ENCODE measurements at regions not wholly inside any gene's neighbourhood (a gene's known extent, or its start where the extent isn't known, plus 50 kb on each side); places are given as distances from the start of the nearest gene placed in this dataset.

DNA sequence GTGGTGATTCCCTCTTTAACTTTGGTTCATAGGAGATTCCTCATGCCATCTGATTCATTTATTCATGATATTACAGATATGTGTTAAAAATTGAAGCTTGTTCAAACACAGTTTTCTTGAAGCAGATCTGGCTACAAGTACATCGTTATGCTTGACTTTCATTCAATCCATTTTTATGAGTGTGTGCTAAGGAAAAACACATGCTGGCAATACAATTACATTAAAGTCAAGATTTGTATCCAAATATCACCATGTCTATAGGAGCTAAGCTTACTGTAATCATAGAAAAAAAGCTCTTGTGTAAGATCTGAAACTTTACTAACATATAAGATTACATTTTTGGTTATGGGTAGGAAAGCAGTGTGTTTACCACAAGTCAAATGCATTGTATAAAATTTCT lies 151.8 kb upstream of the FAT1 start:
- TF ChIP-seq NFIC (IDR thresholded peaks at IDR 0.05) (no peak), CEBPB (IDR thresholded peaks at IDR 0.05) (no peak), TEAD4 (IDR thresholded peaks at IDR 0.05) (no peak), FOXM1 (IDR thresholded peaks at IDR 0.05; ENCODE audit: borderline replicate concordance, low read depth) (no peak), USF1 (IDR thresholded peaks at IDR 0.05) (no peak)

GRCh38 chr4:186876961-186877626 lies 153.4 kb upstream of the FAT1 start:
- TF ChIP-seq NFIC (IDR thresholded peaks at IDR 0.05) (no peak), TEAD4 (IDR thresholded peaks at IDR 0.05) (no peak), EGR1 (IDR thresholded peaks at IDR 0.05) (no peak), ZBTB7A (IDR thresholded peaks at IDR 0.05; ENCODE audit: low read depth) (no peak), USF1 (IDR thresholded peaks at IDR 0.05) (no peak), RAD21 (IDR thresholded peaks at IDR 0.05; ENCODE audit: low read depth) (no peak), YY1 (IDR thresholded peaks at IDR 0.05; ENCODE audit: low read depth) (no peak), CEBPB (IDR thresholded peaks at IDR 0.05) (no peak), TCF12 (IDR thresholded peaks at IDR 0.05; ENCODE audit: low read depth) (no peak), EP300 (IDR thresholded peaks at IDR 0.05; ENCODE audit: borderline replicate concordance) (no peak), REST (IDR thresholded peaks at IDR 0.05; ENCODE audit: low read depth) (no peak), CREB1 (IDR thresholded peaks at IDR 0.05; ENCODE audit: low read depth) (no peak), TAF1 (IDR thresholded peaks at IDR 0.05; ENCODE audit: low read depth) (no peak), FOXM1 (IDR thresholded peaks at IDR 0.05; ENCODE audit: borderline replicate concordance, low read depth) (no peak)
- TF ChIP-seq, protein P1, sequence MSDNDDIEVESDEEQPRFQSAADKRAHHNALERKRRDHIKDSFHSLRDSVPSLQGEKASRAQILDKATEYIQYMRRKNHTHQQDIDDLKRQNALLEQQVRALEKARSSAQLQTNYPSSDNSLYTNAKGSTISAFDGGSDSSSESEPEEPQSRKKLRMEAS (IDR thresholded peaks at IDR 0.05): no peak

DNA sequence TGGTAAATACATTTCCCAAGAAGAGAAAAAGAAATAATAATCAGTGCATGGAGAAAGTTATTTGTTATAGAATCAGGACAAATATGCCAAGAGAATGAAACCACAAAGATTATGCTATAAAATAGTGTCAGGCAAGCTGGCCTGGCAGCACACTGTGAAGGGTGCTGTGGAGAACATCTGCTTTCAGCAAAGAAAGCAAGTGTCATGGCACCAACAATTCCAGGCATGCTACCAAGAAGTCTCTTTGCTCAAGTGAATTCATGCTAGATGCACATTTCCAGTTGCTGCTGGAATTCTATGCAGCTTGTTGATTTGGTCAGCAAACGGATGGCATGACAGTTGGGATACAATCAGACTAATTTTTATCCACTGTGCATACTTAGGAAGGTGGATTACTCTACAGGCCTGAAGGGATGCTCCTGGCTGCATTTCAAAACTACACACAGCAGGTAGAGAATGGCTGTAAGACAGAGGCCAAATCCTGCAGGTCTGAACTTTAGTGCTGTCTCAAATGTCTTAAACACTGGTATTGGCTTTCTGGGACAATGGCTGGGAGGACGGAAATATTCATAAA lies 154.6 kb upstream of the FAT1 start:
- TF ChIP-seq RAD21 (IDR thresholded peaks at IDR 0.05; ENCODE audit: low read depth): no peak
- no peak for TF ChIP-seq USF1 (IDR thresholded peaks at IDR 0.05)
- TF ChIP-seq CEBPB (IDR thresholded peaks at IDR 0.05): no peak
- no peak for TF ChIP-seq NFIC (IDR thresholded peaks at IDR 0.05)
- TF ChIP-seq EP300 (IDR thresholded peaks at IDR 0.05; ENCODE audit: borderline replicate concordance): no peak

DNA sequence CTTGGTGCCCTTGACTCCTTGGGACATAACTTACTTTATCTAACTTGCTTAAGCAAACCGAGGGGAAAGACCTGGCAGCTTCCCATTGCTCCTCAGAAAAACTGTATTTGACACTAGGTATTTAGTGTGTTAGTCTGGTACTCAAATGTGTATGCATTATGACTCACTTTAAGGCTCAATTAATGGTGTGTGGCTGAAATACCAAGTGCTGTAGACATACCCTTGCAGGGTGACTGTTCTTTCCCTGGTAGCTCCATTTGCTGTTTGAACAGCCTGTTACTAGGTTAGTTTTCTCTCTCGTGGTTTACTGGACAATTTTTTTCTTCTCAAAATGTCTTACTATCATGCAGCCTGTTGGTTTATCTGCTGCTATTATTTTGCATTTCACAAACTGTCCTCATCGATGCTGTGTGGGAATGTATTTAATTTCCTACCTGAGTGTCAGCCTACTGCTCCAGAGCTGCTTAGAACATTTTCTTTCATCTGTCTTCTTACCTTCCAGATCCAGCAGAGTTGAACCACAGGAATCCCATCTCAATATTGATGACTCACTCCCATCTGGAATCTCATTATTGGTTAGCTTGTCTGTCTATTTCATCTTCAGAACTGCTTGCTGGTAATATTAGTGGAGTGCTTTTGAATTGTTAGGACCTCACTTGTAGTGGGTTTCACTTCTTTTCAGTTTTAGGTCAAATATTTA lies 158.0 kb upstream of the FAT1 start:
- TF ChIP-seq EGR1 (IDR thresholded peaks at IDR 0.05): no peak
- no peak for TF ChIP-seq TAF1 (IDR thresholded peaks at IDR 0.05; ENCODE audit: low read depth)
- no peak for TF ChIP-seq EP300 (IDR thresholded peaks at IDR 0.05; ENCODE audit: borderline replicate concordance)
- TF ChIP-seq USF1 (IDR thresholded peaks at IDR 0.05): no peak
- TF ChIP-seq, protein P1 (IDR thresholded peaks at IDR 0.05): no peak
- TF ChIP-seq FOXM1 (IDR thresholded peaks at IDR 0.05; ENCODE audit: borderline replicate concordance, low read depth): no peak
- TF ChIP-seq NFIC (IDR thresholded peaks at IDR 0.05): no peak
- TF ChIP-seq YY1 (IDR thresholded peaks at IDR 0.05; ENCODE audit: low read depth): no peak
- TF ChIP-seq REST (IDR thresholded peaks at IDR 0.05; ENCODE audit: low read depth): no peak
- TF ChIP-seq ZBTB7A (IDR thresholded peaks at IDR 0.05; ENCODE audit: low read depth): no peak
- no peak for TF ChIP-seq CREB1 (IDR thresholded peaks at IDR 0.05; ENCODE audit: low read depth)
- no peak for TF ChIP-seq RAD21 (IDR thresholded peaks at IDR 0.05; ENCODE audit: low read depth)
- TF ChIP-seq TEAD4 (IDR thresholded peaks at IDR 0.05): no peak

DNA sequence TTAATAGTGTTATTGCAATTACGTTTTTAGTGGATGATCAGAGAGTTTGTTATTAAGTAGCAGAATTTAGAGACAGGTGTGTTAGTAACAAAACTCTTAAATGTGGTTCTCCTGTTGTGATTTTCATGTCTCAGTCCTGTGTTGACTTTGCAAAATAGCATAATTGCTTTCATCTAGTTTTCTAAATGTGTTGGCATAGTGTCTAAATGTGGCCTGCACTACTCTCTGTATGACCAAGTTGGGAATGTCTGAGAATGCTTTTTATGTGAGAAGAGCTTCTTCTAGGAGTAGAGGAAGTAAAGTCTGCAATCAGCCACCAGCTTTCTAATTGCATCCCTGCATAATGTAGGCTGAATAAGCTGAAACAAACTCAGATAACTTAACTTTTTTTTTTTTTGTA lies 158.6 kb upstream of the FAT1 start:
- no peak for TF ChIP-seq FOXM1 (IDR thresholded peaks at IDR 0.05; ENCODE audit: borderline replicate concordance, low read depth)
- TF ChIP-seq CEBPB (IDR thresholded peaks at IDR 0.05): no peak
- TF ChIP-seq, protein P1 (IDR thresholded peaks at IDR 0.05): no peak
- no peak for TF ChIP-seq YY1 (IDR thresholded peaks at IDR 0.05; ENCODE audit: low read depth)
- TF ChIP-seq RAD21 (IDR thresholded peaks at IDR 0.05; ENCODE audit: low read depth): no peak
- TF ChIP-seq TCF12 (IDR thresholded peaks at IDR 0.05; ENCODE audit: low read depth): no peak
- TF ChIP-seq CREB1 (IDR thresholded peaks at IDR 0.05; ENCODE audit: low read depth): no peak
- no peak for TF ChIP-seq EGR1 (IDR thresholded peaks at IDR 0.05)
- no peak for TF ChIP-seq TAF1 (IDR thresholded peaks at IDR 0.05; ENCODE audit: low read depth)
- TF ChIP-seq NFIC (IDR thresholded peaks at IDR 0.05): no peak
- TF ChIP-seq ZBTB7A (IDR thresholded peaks at IDR 0.05; ENCODE audit: low read depth): no peak
- no peak for TF ChIP-seq USF1 (IDR thresholded peaks at IDR 0.05)
- TF ChIP-seq REST (IDR thresholded peaks at IDR 0.05; ENCODE audit: low read depth): no peak
- no peak for TF ChIP-seq EP300 (IDR thresholded peaks at IDR 0.05; ENCODE audit: borderline replicate concordance)
- TF ChIP-seq TEAD4 (IDR thresholded peaks at IDR 0.05): no peak

Data from Ishikawa (cell line).